ENCODE measurements at regions not wholly inside any gene's neighbourhood (a gene's known extent, or its start where the extent isn't known, plus 50 kb on each side); places are given as distances from the start of the nearest gene placed in this dataset.

DNA sequence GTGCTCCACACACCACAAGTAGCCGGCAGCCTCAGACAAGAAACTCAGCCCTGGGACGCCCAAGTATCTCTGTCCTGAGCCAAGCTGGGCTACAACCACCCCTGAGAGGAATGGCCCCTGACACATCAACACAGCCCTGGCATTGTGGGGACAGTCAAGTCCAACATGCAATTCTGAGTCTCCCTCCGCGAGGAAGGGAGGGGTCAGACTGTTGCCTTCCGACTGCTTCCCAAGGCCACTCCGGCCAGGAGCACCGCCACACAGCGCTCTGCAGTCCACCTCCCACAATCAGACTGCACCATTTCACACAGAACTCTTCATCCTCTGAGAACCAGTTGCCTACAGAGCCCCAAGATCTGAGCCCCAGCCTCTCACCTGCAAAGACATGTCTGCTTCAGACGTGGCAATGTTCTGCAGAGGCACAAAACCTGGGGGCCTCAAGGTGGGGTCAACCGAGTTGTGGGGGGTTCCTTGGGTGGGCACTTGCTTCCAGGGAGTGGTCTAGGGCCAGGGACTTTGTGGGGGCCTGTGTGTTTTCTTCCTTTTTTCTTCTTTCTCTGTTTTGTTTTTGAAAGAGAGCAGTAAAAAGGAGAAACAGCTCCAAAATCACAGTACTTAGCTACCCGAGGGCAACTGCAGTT, 76.7 kb upstream of the SALL3 start:
- no peak for TF ChIP-seq POLR2A (IDR thresholded peaks at IDR 0.05; ENCODE audit: low read length)
- TF ChIP-seq GATA1 (IDR thresholded peaks at IDR 0.05; ENCODE audit: low read depth, low read length), result no peak

Measured in erythroblast (primary cell).